NB4 (cell line): ENCODE measurements at regions not wholly inside any gene's neighbourhood (a gene's known extent, or its start where the extent isn't known, plus 50 kb on each side); places are given as distances from the start of the nearest gene placed in this dataset.

Experiments used
- DNase-seq: peaks from one replicate; pipeline ENCODE4 v3.0.0; 2010; ENCODE audit warnings: low read depth
- H3K4me3 ChIP-seq: one replicate; pipeline ENCODE4 v1.5.1; 2011; ENCODE audit warnings: mild to moderate bottlenecking, low read depth, low read length, moderate library complexity
- CTCF ChIP-seq: IDR thresholded peaks from one replicate; pipeline ENCODE4 v1.5.1; 2012; ENCODE audit warnings: low read depth, low read length
- MYC ChIP-seq: IDR thresholded peaks from 2 replicates; pipeline ENCODE4 v1.6.1; 2011; ENCODE audit warnings: low read depth, low read length
- POLR2A ChIP-seq: IDR thresholded peaks from 2 replicates; pipeline ENCODE4 v1.6.1; 2011; ENCODE audit warnings: mild to moderate bottlenecking; ENCODE audit not compliant: insufficient read length; ENCODE audit errors: extremely low read depth
- TF ChIP-seq, protein P1 (sequence below): IDR thresholded peaks from 2 replicates; pipeline ENCODE4 v1.6.1; 2011; ENCODE audit warnings: low read depth, low read length

DNA sequence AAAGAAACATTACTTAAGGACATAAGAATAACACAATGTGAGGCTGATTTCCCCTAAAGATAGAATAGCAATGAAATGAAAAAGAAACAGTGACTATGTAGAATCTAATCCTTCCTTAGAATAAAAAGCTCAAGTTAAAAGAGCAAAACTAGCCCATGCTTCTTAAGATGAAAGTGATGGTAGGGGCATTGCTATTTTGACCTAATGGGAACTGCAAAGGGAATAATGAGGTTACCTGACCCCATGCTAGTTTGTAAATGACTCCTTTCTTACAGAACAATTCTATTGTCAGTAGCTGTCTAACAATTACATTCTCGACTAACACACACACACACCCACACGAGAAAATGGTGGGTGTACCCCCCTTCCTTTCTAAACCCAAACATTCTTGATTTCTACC lies 575.8 kb downstream of the CSNK1G3 start:
- H3K4me3 ChIP-seq = no peak overlapping the region
- no peak for DNase-seq
- TF ChIP-seq CTCF (no peak), POLR2A (no peak), MYC (no peak)
- TF ChIP-seq, protein P1, sequence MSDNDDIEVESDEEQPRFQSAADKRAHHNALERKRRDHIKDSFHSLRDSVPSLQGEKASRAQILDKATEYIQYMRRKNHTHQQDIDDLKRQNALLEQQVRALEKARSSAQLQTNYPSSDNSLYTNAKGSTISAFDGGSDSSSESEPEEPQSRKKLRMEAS = no peak

GRCh38 chr5:124080256-124080655 lies 568.3 kb downstream of the CSNK1G3 start:
- TF ChIP-seq, protein P1 = no peak
- TF ChIP-seq CTCF (no peak), POLR2A (no peak), MYC (no peak)
- no peak for DNase-seq
- no peak overlapping the region for H3K4me3 ChIP-seq

DNA sequence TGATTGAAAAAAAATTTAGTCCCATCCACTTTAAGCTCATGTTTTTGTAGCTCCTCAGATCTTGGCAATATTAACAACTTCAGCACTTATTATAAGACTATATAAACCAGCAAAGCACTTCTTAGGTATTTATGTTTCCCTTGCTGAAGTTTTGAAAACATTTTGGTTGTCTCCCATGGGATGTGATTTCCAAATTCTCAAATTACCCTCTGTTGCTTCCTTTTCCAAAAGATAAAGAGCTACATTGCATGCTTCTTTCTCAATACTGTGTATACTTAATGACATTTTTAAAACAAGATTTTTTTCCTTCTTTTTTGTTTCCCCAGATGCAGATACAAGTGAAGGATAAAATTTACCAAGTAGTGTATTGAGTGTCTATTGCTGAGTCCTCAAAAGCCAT lies 567.1 kb downstream of the CSNK1G3 start:
- TF ChIP-seq POLR2A = no peak
- no peak overlapping the region for H3K4me3 ChIP-seq
- DNase-seq = no peak

- TF ChIP-seq CTCF (no peak), MYC (no peak), POLR2A (no peak)
- TF ChIP-seq, protein P1 = no peak
- no peak overlapping the region for H3K4me3 ChIP-seq
- no peak for DNase-seq
These were observed 562.5 kb downstream of the CSNK1G3 start for GRCh38 chr5:124074500-124074899.

- DNase-seq = no peak
- H3K4me3 ChIP-seq = no peak overlapping the region
- TF ChIP-seq, protein P1 = no peak
- no peak for TF ChIP-seq MYC
- TF ChIP-seq POLR2A = no peak
- TF ChIP-seq CTCF = no peak
These were observed 560.6 kb downstream of the CSNK1G3 start for GRCh38 chr5:124072570-124072969.

DNA sequence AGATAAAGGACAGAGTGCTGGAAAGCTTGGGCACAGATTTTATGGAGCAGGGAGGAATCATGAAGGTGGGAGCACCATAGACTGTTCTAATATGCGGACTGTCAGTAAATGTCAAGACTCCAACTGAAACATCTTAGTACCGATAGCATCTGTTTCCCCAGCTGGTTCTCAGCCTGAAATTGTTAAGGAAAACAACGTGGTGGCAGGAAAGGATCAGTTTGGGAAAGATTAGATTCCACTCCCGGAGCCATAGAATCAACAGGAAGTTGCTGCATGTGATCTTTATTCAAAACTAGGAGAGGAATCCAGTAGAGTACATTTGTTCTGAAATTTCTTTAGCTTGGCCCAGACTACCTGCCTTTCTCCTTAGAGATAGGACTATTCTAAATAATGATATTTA lies 559.1 kb downstream of the CSNK1G3 start:
- DNase-seq = no peak
- TF ChIP-seq, protein P1 = no peak
- no peak for TF ChIP-seq POLR2A
- TF ChIP-seq MYC = no peak
- no peak for TF ChIP-seq CTCF
- no peak overlapping the region for H3K4me3 ChIP-seq
